ENCODE measurements at regions not wholly inside any gene's neighbourhood (a gene's known extent, or its start where the extent isn't known, plus 50 kb on each side); places are given as distances from the start of the nearest gene placed in this dataset.

DNA sequence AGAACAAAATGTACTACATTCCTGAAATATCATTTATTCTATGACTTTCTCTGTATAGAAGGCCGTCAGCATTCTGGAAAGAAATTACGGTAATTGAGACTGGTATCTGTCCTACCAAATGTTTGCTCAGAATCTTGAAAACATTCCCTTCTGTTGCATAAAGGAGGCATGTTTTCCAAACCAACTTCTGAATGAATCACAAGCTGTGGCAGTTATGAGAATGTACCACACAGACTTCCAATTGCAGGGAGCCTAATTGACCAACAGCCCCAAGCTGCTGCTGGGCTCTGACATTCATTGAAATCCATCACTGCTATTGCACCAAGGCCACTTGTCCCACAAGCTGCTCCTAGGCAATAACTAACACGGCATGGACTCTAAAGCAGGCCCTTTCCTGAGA is 185.3 kb upstream of the CCDC196 start:
- no peak for TF ChIP-seq ATF2 (IDR thresholded peaks at IDR 0.05; ENCODE audit: low read length)
- TF ChIP-seq MTA3 (IDR thresholded peaks at IDR 0.05; ENCODE audit: borderline replicate concordance, low read length), result no peak
- no peak for TF ChIP-seq MAX (IDR thresholded peaks at IDR 0.05; ENCODE audit: low read depth, low read length)
- TF ChIP-seq, protein P1, sequence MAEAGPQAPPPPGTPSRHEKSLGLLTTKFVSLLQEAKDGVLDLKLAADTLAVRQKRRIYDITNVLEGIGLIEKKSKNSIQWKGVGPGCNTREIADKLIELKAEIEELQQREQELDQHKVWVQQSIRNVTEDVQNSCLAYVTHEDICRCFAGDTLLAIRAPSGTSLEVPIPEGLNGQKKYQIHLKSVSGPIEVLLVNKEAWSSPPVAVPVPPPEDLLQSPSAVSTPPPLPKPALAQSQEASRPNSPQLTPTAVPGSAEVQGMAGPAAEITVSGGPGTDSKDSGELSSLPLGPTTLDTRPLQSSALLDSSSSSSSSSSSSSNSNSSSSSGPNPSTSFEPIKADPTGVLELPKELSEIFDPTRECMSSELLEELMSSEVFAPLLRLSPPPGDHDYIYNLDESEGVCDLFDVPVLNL (IDR thresholded peaks at IDR 0.05; ENCODE audit: low read depth, low read length), result no peak
- TF ChIP-seq FOS (IDR thresholded peaks at IDR 0.05; ENCODE audit: borderline replicate concordance, extremely low read depth, insufficient read length), result no peak
- TF ChIP-seq FOXK2 (IDR thresholded peaks at IDR 0.05), result no peak
- no peak for TF ChIP-seq SRF (IDR thresholded peaks at IDR 0.05; ENCODE audit: low read depth in 2 of 2, low read length in 2 of 2)
- TF ChIP-seq, protein P2, sequence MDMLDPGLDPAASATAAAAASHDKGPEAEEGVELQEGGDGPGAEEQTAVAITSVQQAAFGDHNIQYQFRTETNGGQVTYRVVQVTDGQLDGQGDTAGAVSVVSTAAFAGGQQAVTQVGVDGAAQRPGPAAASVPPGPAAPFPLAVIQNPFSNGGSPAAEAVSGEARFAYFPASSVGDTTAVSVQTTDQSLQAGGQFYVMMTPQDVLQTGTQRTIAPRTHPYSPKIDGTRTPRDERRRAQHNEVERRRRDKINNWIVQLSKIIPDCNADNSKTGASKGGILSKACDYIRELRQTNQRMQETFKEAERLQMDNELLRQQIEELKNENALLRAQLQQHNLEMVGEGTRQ (IDR thresholded peaks at IDR 0.05; ENCODE audit: borderline replicate concordance, low read depth, low read length), result no peak
- TF ChIP-seq POLR2A (IDR thresholded peaks at IDR 0.05; ENCODE audit: low read depth, low read length), result no peak
- no peak for TF ChIP-seq EP300 (IDR thresholded peaks at IDR 0.05; ENCODE audit: borderline replicate concordance in 1 of 2, control insufficient read depth in 1 of 2, low read depth in 2 of 2, low read length in 2 of 2)
- TF ChIP-seq CTCF (IDR thresholded peaks at IDR 0.05 in 2 of 3, conservative IDR thresholded peaks at IDR 0.05 in 1 of 3; ENCODE audit: control insufficient read depth in 2 of 3, extremely low read depth in 1 of 3, insufficient read depth in 1 of 3, low read depth in 3 of 3, low read length in 3 of 3), result no peak
- TF ChIP-seq RAD21 (IDR thresholded peaks at IDR 0.05; ENCODE audit: insufficient read depth, low read depth, low read length), result no peak
- TF ChIP-seq, protein P3, sequence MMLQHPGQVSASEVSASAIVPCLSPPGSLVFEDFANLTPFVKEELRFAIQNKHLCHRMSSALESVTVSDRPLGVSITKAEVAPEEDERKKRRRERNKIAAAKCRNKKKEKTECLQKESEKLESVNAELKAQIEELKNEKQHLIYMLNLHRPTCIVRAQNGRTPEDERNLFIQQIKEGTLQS (IDR thresholded peaks at IDR 0.05; ENCODE audit: borderline replicate concordance, extremely low read depth, low read depth, low read length), result no peak

All from GM12878 (cell line).